IPS-NIHi7 (cell line): ENCODE measurements at regions not wholly inside any gene's neighbourhood (a gene's known extent, or its start where the extent isn't known, plus 50 kb on each side); places are given as distances from the start of the nearest gene placed in this dataset.

Source experiments
- DNase-seq: peaks from one replicate; pipeline ENCODE4 v3.0.0; 2012; ENCODE audit warnings: mixed read lengths; ENCODE audit errors: extremely low spot score

GRCh38 chr3:124091716-124092115 lies 99.8 kb upstream of the ROPN1 start:
- no peak for DNase-seq

GRCh38 chr3:124092811-124093210 lies 100.9 kb upstream of the ROPN1 start:
- peak; percentile 25 for DNase-seq

GRCh38 chr3:124094496-124094895 lies 102.6 kb upstream of the ROPN1 start:
- no peak for DNase-seq

GRCh38 chr3:124097362-124098131 lies 105.6 kb upstream of the ROPN1 start:
- DNase-seq, result no peak

- no peak for DNase-seq
These were observed 109.7 kb upstream of the ROPN1 start for GRCh38 chr3:124101643-124102042.

- DNase-seq, result no peak
These were observed 115.4 kb upstream of the ROPN1 start for GRCh38 chr3:124107104-124107890.

- DNase-seq, result no peak
These were observed 116.5 kb upstream of the ROPN1 start for GRCh38 chr3:124108446-124108845.

- peak; percentile 50 for DNase-seq
These were observed 121.6 kb upstream of the ROPN1 start for GRCh38 chr3:124113485-124113884.

GRCh38 chr3:124115279-124115678 lies 123.4 kb upstream of the ROPN1 start:
- DNase-seq, result no peak

GRCh38 chr3:124115956-124116355 lies 124.0 kb upstream of the ROPN1 start:
- DNase-seq, result no peak

GRCh38 chr3:124116906-124117305 lies 125.0 kb upstream of the ROPN1 start:
- DNase-seq, result no peak

GRCh38 chr3:124117486-124117885 lies 125.6 kb upstream of the ROPN1 start:
- no peak for DNase-seq

- DNase-seq, result no peak
These were observed 126.5 kb upstream of the ROPN1 start for GRCh38 chr3:124118397-124118796.

- no peak for DNase-seq
These were observed 127.3 kb upstream of the ROPN1 start for GRCh38 chr3:124119056-124119716.

GRCh38 chr3:124121379-124122312 lies 129.7 kb upstream of the ROPN1 start:
- DNase-seq, result no peak

GRCh38 chr3:124125315-124125714 lies 133.4 kb upstream of the ROPN1 start:
- no peak for DNase-seq

- no peak for DNase-seq
These were observed 134.6 kb upstream of the ROPN1 start for GRCh38 chr3:124126436-124127023.

GRCh38 chr3:124131158-124131557 lies 139.2 kb upstream of the ROPN1 start:
- DNase-seq, result no peak

GRCh38 chr3:124131580-124131979 lies 139.7 kb upstream of the ROPN1 start:
- no peak for DNase-seq

- no peak for DNase-seq
These were observed 140.9 kb upstream of the ROPN1 start for GRCh38 chr3:124132813-124133212.

GRCh38 chr3:124133366-124133940 lies 141.5 kb upstream of the ROPN1 start:
- DNase-seq, result no peak
